ENCODE measurements at regions not wholly inside any gene's neighbourhood (a gene's known extent, or its start where the extent isn't known, plus 50 kb on each side); places are given as distances from the start of the nearest gene placed in this dataset.

DNA sequence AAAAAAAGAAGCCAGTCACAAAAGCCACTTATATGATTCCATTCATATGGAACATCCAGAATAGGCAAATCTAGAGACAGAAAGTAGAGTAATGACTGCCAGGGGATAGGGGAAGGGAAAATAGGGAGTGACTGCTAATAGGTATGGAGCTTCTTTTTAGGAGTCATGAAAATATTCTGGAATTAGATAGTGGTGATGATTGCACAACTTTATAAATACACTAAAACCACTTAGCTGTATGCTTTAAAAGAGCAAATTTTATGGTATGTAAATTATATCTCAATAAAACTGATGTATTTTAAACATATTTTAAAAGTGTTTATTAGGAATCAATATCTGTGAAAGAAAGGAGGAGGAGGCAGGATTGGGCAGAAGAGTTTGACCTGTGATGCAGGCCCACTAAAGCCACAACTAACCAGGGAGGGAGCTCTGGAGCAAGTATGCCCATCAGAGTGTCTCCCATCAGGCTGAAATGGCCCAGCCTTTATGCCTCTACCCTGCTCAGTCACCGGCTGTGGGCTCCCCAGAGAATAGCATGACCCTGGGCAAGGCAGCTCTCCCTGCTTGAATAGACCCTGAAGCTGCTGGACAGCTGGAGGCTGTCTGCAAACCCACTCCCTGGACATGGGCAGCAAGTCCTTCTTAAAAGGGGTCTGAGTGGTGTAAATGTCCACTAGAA is 96.0 kb upstream of the SLC44A1 start:
- Histone ChIP-seq H3K4me1 (ENCODE audit: control insufficient read depth, extremely low read depth, insufficient read depth, low read length) (no peaks in the 10 kb centered on the region), H3K27ac (ENCODE audit: insufficient read depth, low read depth, low read length) (no peak overlapping the region), H3K36me3 (ENCODE audit: control insufficient read depth in 2 of 2, extremely low read depth in 1 of 2, insufficient read depth in 2 of 2, low read length in 2 of 2) (no peaks in the 10 kb centered on the region), H3K4me3 (replicated peaks in 1 of 3; ENCODE audit: insufficient read depth in 1 of 3, low read depth in 1 of 3, low read length in 3 of 3) (no peak overlapping the region), H3K9me3 (replicated peaks; ENCODE audit: control insufficient read depth, insufficient read depth, low read length) (no peaks in the 10 kb centered on the region), H3K4me2 (ENCODE audit: insufficient read depth, low read length) (no peak overlapping the region), H3K79me2 (ENCODE audit: control insufficient read depth, insufficient read depth, low read length) (no peaks in the 10 kb centered on the region), H4K20me1 (replicated peaks; ENCODE audit: control insufficient read depth, extremely low read depth, insufficient read depth, low read length) (no peaks in the 10 kb centered on the region), H3K27me3 (ENCODE audit: control insufficient read depth in 2 of 2, insufficient read depth in 2 of 2, low read length in 2 of 2) (peaks cover 0 to 2% of the 10 kb centered on the region in 2 experiments), H2AFZ (ENCODE audit: low read depth, low read length) (no peak overlapping the region), H3K9ac (replicated peaks; ENCODE audit: extremely low read depth, insufficient read depth, low read length) (no peak overlapping the region), H3K9me1 (replicated peaks; ENCODE audit: control insufficient read depth, extremely low read depth, insufficient read depth, low read length) (no peaks in the 10 kb centered on the region)
- no TSS peak for BruUV-seq (replicated peaks)
- dilution Hi-C loops (cut with MboI; ENCODE audit: extremely low pct_ligation_motif_present, low sequenced_read_pairs) = no loop called here
- CTCF ChIA-PET = interaction anchor here (1.2 kb wide), 1 partner anchor 9 kb away, joined by 3 read pairs; no protein-coding TSS in a partner anchor
- FAIRE-seq (no peak), DNase-seq (ENCODE audit: low read depth, low spot score) (no peak)
- TF ChIP-seq EZH2 (IDR thresholded peaks at IDR 0.05; ENCODE audit: borderline replicate concordance, low read depth, low read length, severe bottlenecking) (no peak), POLR2A (IDR thresholded peaks at IDR 0.05; ENCODE audit: low read depth, low read length) (no peak)
- POLR2A ChIA-PET = no interaction called here
- intact Hi-C loops (cut with micrococcal nuclease) = no loop called here

GRCh38 chr9:105150991-105151685 is 93.3 kb upstream of the SLC44A1 start:
- FAIRE-seq = no peak
- Histone ChIP-seq H3K79me2 (ENCODE audit: control insufficient read depth, insufficient read depth, low read length) (no peaks in the 10 kb centered on the region), H3K4me3 (replicated peaks in 1 of 3; ENCODE audit: insufficient read depth in 1 of 3, low read depth in 1 of 3, low read length in 3 of 3) (no peak overlapping the region), H3K9me1 (replicated peaks; ENCODE audit: control insufficient read depth, extremely low read depth, insufficient read depth, low read length) (no peaks in the 10 kb centered on the region), H3K4me2 (ENCODE audit: insufficient read depth, low read length) (no peak overlapping the region), H2AFZ (ENCODE audit: low read depth, low read length) (no peak overlapping the region), H4K20me1 (replicated peaks; ENCODE audit: control insufficient read depth, extremely low read depth, insufficient read depth, low read length) (no peaks in the 10 kb centered on the region), H3K9ac (replicated peaks; ENCODE audit: extremely low read depth, insufficient read depth, low read length) (no peak overlapping the region), H3K9me3 (replicated peaks; ENCODE audit: control insufficient read depth, insufficient read depth, low read length) (no peaks in the 10 kb centered on the region), H3K4me1 (ENCODE audit: control insufficient read depth, extremely low read depth, insufficient read depth, low read length) (no peaks in the 10 kb centered on the region), H3K27me3 (ENCODE audit: control insufficient read depth in 2 of 2, insufficient read depth in 2 of 2, low read length in 2 of 2) (no peaks in the 10 kb centered on the region), H3K27ac (ENCODE audit: insufficient read depth, low read depth, low read length) (no peak overlapping the region), H3K36me3 (ENCODE audit: control insufficient read depth in 2 of 2, extremely low read depth in 1 of 2, insufficient read depth in 2 of 2, low read length in 2 of 2) (no peaks in the 10 kb centered on the region)
- no TSS peak for BruUV-seq (replicated peaks)
- intact Hi-C loops (cut with micrococcal nuclease) (no loop called here), dilution Hi-C loops (cut with MboI; ENCODE audit: extremely low pct_ligation_motif_present, low sequenced_read_pairs) (no loop called here)
- POLR2A ChIA-PET = no interaction called here
- TF ChIP-seq MYC (IDR thresholded peaks at IDR 0.05; ENCODE audit: low read depth, low read length) (no peak), JUN (IDR thresholded peaks at IDR 0.05; ENCODE audit: borderline replicate concordance, insufficient read depth, insufficient read length, low read depth) (no peak), POLR2A (IDR thresholded peaks at IDR 0.05; ENCODE audit: low read depth, low read length) (no peak), GATA2 (IDR thresholded peaks at IDR 0.05; ENCODE audit: insufficient read depth, insufficient read length, low read depth, low read length) (no peak)
- CTCF ChIA-PET = interaction anchor here (1.3 to 2.0 kb wide), 3 partner anchors 8 to 288 kb away, joined by 3 to 8 read pairs (median 5); no protein-coding TSS in a partner anchor
- no peak for DNase-seq (ENCODE audit: low read depth, low spot score)

Data from endothelial cell of umbilical vein (primary cell).